D721Med (cell line): ENCODE measurements at regions not wholly inside any gene's neighbourhood (a gene's known extent, or its start where the extent isn't known, plus 50 kb on each side); places are given as distances from the start of the nearest gene placed in this dataset.

Source experiments
- DNase-seq: peaks from one replicate; pipeline ENCODE4 v3.0.0; 2011; ENCODE audit warnings: low spot score; ENCODE audit not compliant: insufficient read length
- FAIRE-seq: peaks from 2 replicates; lab custom pipeline; 2011; peaks lifted over from hg19 to GRCh38; lab: Jason Lieb, UNC
- TF ChIP-seq, protein P1 (sequence below): IDR thresholded peaks from 2 replicates; pipeline ENCODE4 v1.5.1; 2012; ENCODE audit warnings: mild to moderate bottlenecking, control low read depth; ENCODE audit not compliant: insufficient read depth; ENCODE audit errors: missing control alignments

GRCh38 chr4:31125496-31125895 is 405.3 kb downstream of the PCDH7 start:
- no peak for FAIRE-seq
- no peak for DNase-seq
- TF ChIP-seq, protein P1, sequence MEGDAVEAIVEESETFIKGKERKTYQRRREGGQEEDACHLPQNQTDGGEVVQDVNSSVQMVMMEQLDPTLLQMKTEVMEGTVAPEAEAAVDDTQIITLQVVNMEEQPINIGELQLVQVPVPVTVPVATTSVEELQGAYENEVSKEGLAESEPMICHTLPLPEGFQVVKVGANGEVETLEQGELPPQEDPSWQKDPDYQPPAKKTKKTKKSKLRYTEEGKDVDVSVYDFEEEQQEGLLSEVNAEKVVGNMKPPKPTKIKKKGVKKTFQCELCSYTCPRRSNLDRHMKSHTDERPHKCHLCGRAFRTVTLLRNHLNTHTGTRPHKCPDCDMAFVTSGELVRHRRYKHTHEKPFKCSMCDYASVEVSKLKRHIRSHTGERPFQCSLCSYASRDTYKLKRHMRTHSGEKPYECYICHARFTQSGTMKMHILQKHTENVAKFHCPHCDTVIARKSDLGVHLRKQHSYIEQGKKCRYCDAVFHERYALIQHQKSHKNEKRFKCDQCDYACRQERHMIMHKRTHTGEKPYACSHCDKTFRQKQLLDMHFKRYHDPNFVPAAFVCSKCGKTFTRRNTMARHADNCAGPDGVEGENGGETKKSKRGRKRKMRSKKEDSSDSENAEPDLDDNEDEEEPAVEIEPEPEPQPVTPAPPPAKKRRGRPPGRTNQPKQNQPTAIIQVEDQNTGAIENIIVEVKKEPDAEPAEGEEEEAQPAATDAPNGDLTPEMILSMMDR = no peak

DNA sequence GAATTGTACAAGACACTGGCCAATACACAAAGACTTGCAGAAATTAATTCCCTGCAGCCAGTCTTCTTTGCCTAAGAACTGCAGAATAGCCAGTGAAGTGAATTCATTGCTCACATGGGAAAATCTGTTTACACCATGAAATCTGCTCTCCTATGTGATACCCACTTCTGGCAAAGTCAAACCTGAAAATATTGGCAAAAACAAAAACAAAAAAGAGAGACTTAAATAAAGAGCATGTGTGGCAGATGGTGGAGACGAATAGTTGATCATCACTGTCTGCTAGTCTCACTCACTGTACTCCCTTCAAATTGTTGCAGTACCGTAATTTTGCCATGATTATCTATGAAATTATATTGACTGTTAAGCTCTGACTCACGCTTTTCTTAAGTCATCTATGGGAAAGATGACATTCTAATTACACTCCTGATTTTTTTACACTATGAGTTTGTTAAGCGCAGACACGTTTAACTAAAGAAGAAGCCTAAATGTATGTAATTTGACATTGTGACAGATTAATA is 406.8 kb downstream of the PCDH7 start:
- no peak for DNase-seq
- FAIRE-seq = peak; percentile 51

DNA sequence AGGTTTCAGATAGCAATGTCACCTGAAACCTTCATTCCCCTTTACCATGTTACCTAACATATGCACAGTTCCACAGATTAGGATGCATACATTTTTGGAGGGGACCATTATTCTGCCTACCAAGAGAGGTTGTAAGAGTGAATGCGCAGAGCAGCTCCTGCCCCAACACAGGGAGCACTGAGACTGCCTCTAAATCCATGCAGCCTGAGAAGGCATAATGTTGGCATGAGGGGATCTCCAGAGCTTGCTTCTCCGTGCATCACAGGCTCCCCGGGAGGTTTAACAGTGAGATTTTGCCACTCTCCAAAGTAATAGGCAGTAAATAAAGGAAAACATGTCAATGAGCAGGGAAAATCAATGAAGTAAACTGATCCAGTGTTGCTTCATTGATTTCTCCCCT is 410.8 kb downstream of the PCDH7 start:
- TF ChIP-seq, protein P1 = no peak
- DNase-seq = no peak

More for the DNA sequence above, 406.8 kb downstream of the PCDH7 start:
- TF ChIP-seq, protein P1 = no peak

DNA sequence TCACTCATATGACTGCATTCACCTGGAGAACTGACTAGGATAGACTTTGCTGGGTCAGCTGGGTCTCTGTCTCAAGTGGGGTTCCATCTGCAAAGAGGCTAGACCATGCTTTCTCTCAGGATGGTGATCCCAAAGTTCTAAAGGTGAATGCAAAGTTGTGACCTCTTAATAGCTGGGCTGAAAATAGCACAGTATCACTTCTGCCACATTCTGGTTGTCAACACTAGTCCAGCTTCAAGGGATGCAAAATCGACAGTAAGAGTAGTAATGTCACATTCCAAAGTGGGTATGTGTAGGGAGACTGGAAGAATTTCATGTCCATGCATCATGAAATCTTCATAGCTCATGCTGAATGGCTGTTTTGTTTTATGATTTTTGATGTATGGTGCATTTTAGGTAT is 414.6 kb downstream of the PCDH7 start:
- no peak for FAIRE-seq
- TF ChIP-seq, protein P1 = no peak
- DNase-seq = no peak

More for the DNA sequence above, 410.8 kb downstream of the PCDH7 start:
- no peak for FAIRE-seq

DNA sequence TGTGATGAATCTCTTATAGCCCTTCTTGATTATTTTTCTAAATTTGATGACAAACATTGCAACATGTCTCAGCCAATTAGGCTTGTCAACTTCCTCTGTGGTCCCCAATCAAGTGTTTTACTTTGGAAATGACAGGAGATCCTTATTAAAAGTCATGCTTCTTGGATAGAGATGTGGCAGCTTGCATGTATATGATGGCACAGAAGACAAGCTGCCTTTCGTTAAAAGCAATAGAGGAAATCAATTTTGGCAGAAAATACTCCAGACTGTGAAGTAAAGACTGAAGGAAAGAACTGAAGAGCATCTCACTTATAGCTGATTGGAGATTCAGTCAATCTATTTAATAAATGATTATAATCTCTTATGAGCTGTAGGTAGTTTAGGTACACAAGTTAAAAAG is 419.6 kb downstream of the PCDH7 start:
- DNase-seq (no peak), FAIRE-seq (no peak)
- TF ChIP-seq, protein P1 = no peak

DNA sequence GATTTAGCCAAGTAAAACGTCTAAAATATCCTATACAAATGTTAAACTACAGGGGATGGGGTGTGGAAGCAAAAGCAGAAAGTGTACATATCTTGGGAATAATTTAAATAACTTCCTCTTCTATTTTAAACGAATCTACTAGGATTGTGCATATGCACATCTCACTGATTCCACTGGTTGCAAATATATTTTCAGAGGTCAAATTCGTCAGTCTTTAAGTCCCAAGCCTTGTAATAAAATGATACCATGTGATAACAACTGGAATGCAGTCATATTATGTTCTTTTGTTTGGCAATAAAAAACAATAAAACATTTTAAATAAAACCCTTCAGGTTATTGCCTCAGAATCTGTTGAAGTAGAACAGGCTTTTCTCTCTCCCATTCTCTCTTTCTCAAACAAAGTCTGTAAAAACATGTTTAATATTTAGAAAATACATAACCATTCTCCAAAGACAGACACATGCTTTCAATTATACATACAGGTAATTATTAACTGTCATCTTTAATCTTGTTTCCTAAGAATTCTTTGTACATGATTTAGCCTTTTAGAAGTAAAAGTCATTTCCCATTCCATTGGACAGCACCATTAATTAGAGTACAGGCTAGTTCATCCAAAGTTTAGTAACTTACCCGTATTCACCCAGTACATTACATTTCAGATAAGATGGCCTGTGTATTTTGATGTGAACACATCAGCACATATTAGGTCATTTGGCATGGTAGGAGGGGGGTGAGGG is 421.1 kb downstream of the PCDH7 start:
- DNase-seq (no peak), FAIRE-seq (no peak)
- TF ChIP-seq, protein P1 = no peak

DNA sequence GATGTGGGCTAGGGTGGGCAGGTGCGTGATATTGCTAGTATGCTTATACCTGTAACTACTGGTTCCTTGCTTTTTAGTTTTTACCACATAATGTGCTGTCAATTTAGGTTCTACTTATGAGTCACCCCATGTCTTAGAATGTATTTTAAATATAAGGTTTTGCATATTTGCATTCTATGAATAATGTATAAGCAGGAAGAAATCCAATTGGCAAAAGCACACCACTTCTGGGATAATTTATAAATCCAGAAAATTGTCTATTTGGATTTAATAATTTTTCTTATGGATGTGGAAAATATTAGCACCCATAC is 421.6 kb downstream of the PCDH7 start:
- no peak for FAIRE-seq
- no peak for DNase-seq
- TF ChIP-seq, protein P1 = no peak
